NCI-H526 treated with DMSO at 0.1 percent for 48 hours (cell line): ENCODE measurements at regions not wholly inside any gene's neighbourhood (a gene's known extent, or its start where the extent isn't known, plus 50 kb on each side); places are given as distances from the start of the nearest gene placed in this dataset.

Source experiments
- DNase-seq: peaks from one replicate; lab custom pipeline; 2025; lab: John Stamatoyannopoulos, UW

DNA sequence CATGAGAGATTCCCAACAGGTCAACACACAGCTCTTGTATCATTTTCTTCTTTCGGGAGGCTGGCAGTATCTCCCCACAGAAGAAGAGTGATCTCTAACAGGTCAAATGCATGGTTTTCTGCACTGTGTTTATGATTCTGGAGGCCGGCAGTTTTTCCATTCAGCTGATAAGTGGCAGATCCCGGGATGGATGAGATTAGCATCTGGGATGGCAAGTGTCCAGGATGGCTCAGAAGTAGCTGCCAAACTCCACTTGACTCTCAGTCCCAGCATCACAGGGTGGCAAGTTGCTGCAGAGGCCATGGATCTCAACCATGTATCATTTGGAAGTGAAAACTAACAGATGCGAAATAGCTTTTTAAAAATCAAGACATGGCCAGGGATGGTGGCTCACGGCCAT is 97.8 kb upstream of the SLC44A1 start:
- DNase-seq = no peak

DNA sequence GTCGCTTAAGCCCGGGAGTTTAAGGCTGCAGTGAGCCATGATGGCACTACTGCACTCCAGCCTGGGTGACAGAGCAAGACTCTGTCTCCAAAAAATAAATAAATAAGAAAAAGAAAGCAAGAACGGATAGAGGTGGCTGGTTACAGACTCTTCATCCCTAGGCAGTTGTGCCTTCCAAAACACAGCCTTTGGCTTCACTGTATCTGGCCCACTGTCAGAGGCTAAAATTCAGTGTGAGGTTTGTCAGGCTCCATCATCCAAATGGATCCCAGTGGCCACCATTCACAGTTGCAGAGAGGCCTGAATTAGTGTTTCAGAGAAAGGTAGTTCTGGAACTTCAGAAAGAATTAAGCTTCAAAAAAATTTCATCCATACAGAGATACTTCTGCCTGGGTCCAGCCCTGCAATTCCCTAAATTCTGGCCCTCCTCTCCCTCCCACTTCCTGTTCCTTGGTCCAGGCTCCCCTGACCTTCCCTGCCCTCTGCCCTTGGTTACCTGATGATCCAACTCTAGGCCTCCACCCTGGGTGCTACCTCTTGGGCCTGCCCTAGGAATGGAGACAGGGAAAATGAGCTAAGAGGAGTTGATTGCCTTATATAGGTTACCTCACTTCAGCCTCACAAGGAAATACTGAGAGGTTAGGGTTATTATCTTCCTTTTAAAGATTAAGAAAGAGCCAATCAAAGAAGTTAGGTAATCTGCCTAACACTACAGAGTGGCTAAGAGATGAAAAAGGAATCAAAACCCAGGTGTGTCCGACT is 97.2 kb upstream of the SLC44A1 start:
- DNase-seq = no peak

DNA sequence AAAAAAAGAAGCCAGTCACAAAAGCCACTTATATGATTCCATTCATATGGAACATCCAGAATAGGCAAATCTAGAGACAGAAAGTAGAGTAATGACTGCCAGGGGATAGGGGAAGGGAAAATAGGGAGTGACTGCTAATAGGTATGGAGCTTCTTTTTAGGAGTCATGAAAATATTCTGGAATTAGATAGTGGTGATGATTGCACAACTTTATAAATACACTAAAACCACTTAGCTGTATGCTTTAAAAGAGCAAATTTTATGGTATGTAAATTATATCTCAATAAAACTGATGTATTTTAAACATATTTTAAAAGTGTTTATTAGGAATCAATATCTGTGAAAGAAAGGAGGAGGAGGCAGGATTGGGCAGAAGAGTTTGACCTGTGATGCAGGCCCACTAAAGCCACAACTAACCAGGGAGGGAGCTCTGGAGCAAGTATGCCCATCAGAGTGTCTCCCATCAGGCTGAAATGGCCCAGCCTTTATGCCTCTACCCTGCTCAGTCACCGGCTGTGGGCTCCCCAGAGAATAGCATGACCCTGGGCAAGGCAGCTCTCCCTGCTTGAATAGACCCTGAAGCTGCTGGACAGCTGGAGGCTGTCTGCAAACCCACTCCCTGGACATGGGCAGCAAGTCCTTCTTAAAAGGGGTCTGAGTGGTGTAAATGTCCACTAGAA is 96.0 kb upstream of the SLC44A1 start:
- DNase-seq = no peak

DNA sequence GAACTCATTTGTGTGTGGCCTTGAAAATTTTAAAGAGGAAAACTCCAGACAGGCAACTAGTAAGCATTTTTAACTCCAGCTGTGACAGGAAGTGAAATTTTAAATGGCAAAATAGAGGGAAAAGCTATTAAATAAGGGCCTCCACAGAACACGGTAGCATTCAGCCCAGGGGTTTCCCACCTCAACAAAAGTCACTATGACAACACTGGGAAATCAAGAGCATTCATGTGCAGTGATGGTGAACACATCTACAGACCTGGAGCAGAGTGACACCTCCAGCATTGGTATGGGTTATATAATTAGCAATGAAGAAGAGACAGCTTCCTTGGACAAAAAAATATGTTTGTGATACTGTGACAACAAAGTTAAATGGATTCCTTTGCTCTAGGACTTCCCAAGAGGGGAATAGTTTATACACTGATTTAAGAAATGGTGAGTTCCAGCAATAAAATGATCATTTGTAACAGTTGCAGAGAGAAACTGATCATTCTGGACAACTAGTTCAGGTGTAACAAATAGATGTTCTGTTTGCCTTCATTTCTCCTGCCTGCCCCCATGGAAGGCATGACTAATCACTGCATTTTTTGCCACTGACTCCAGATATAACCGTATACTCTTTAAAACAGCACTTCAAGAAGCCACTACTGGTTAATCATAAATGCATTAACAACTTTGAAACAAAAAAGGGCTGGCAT is 93.3 kb upstream of the SLC44A1 start:
- no peak for DNase-seq

- no peak for DNase-seq
These were observed 92.8 kb upstream of the SLC44A1 start for GRCh38 chr9:105151686-105151995.

- DNase-seq = no peak
These were observed 89.7 kb upstream of the SLC44A1 start for GRCh38 chr9:105154723-105155191.

GRCh38 chr9:105157171-105157583 is 87.3 kb upstream of the SLC44A1 start:
- DNase-seq = peak; percentile 39

GRCh38 chr9:105158020-105158419 is 86.4 kb upstream of the SLC44A1 start:
- DNase-seq = no peak

- DNase-seq = no peak
These were observed 85.6 kb upstream of the SLC44A1 start for GRCh38 chr9:105158898-105159297.

GRCh38 chr9:105168870-105169319 is 75.6 kb upstream of the SLC44A1 start:
- DNase-seq = no peak

GRCh38 chr9:105171076-105171475 is 73.4 kb upstream of the SLC44A1 start:
- DNase-seq = no peak

GRCh38 chr9:105171589-105171988 is 72.9 kb upstream of the SLC44A1 start:
- DNase-seq = no peak

DNA sequence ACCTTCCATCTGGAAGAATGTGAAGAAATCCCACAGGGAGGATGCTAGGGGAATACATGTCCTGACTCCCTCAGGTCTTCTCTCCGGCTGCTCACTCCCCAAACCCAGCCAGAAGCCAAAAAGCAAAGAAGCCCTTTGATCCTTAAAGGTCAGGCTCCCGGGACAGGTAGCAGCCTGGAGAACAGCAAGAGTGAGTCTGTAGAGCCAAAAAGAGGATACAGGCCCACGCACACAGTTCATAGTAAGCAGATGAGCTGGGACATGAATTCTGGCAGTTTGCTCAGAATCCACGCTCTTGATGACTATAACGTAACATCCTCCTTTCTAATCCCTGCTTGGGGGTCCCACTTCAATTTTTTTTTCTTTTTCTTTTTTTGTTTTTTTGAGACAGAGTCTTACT is 72.0 kb upstream of the SLC44A1 start:
- DNase-seq = no peak

DNA sequence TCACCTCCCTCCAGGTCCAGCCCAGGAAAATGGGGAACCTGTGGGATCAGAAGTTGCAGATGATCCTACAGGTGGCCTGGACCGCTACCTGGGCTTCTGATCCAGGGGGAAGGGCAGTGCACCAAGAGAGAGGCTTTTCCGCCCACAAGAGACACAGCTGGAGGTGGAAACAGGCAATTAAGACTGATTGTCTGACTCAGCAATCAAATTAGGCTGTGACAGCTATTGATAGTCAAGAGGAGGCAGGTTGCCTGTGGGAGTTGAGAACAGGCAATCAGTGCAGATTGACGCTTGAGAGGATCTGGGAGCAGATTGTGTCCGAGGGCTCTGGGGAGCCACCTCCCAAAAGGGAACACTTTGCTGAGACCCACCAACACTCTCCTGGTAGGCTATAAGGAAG is 71.1 kb upstream of the SLC44A1 start:
- DNase-seq = no peak

- DNase-seq = no peak
These were observed 70.6 kb upstream of the SLC44A1 start for GRCh38 chr9:105173826-105174225.

DNA sequence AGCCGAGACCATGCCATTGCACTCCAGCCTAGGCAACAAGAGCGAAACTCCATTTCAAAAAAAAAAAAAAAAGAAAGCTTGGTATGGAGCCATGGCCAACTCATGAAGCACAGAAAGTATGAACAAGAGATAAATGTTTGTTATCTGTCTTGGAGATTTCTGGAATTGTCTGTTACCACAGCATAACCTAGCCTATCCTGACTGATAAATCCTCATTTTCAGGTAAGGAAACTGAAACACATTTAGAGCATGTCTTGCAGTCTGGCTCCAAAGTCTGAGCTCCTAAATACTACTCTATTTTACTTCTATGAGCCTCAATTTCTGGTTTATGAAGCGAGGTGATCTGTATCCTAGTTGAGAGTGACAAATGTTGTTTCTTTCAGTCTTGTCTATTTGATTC is 68.3 kb upstream of the SLC44A1 start:
- no peak for DNase-seq

GRCh38 chr9:105178076-105178475 is 66.4 kb upstream of the SLC44A1 start:
- DNase-seq = no peak

DNA sequence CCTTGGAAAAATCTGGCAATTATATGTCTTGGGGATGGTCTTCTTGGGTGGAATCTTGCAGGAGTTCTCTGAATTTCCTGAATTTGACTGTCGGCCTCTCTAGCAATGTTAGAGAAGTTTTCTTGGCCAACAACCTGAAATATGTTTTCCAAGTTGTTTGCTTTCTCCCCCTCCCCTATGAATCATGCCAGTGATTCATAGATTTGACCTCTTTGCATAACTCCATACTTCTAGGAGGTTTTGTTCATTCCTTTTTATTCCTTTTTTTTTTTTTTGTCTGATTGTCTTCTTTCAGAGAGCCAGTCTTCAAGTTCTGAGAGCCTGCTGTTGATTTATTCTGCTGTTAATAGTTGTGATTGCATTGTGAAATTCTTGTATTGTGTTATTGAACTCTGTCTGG is 56.7 kb upstream of the SLC44A1 start:
- no peak for DNase-seq

GRCh38 chr9:105188746-105189145 is 55.7 kb upstream of the SLC44A1 start:
- no peak for DNase-seq

DNA sequence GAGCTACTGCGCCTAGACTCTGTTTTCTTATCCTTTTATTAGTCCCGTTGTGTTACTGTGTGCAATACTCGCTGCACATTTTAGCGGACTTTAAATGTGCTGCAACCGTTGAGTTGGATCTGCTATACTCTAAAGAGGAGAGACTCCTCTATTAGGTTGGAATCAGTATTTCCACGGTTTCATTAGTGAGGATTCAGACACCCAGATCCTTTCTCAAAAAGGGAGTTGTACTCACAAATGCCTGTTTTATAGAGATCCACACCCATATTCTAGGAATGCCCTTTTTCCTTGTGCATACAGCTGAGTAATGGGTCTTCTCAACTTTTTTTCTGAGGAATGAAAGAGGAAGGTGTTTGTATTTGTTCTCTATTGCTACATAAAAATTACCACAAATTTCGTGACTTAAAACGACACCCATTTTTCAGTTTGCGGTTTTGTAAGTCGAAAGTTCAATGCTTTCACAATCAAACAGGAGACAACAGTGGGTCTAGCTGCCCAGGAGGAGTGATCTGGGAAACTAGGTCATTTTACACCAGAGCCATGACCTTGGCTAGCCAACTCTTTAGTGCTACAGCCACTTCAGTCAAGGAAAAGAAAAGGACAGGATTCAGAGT is 52.8 kb upstream of the SLC44A1 start:
- DNase-seq = no peak

- no peak for DNase-seq
These were observed 50.9 kb upstream of the SLC44A1 start for GRCh38 chr9:105193560-105193959.

- no peak for DNase-seq
These were observed 50.2 kb upstream of the SLC44A1 start for GRCh38 chr9:105194234-105194633.
